HCT116 (cell line): ENCODE measurements at regions not wholly inside any gene's neighbourhood (a gene's known extent, or its start where the extent isn't known, plus 50 kb on each side); places are given as distances from the start of the nearest gene placed in this dataset.

ENCODE experiments used
- ELF1 ChIP-seq: IDR thresholded peaks from 2 replicates; pipeline ENCODE4 v1.6.1; 2012; ENCODE audit warnings: low read depth, borderline replicate concordance
- MAX ChIP-seq: IDR thresholded peaks from 2 replicates; pipeline ENCODE4 v1.6.1; 2012
- YY1 ChIP-seq: IDR thresholded peaks from 2 replicates; pipeline ENCODE4 v1.6.1; 2011; ENCODE audit warnings: low read length, low read depth, moderate library complexity, mild to moderate bottlenecking; ENCODE audit not compliant: insufficient replicate concordance; ENCODE audit errors: extremely low read depth
- TF ChIP-seq, protein P1 (sequence below), 3 experiments: fragments of 200-600 bp in 1 of 3; sonication (generic) in 1 of 3; IDR thresholded peaks in 2 of 3; conservative IDR thresholded peaks in 1 of 3; 2 replicates each; pipeline ENCODE4 v1.5.1; 2012 to 2017; ENCODE audit warnings: low read depth in 2 of 3, low read length in 2 of 3, antibody characterized with exemption in 1 of 3, borderline replicate concordance in 1 of 3, control low read depth in 1 of 3, mild to moderate bottlenecking in 1 of 3, mixed read lengths in 1 of 3, mixed run types in 1 of 3, moderate library complexity in 1 of 3; ENCODE audit not compliant: insufficient read depth in 1 of 3

- TF ChIP-seq, protein P1, sequence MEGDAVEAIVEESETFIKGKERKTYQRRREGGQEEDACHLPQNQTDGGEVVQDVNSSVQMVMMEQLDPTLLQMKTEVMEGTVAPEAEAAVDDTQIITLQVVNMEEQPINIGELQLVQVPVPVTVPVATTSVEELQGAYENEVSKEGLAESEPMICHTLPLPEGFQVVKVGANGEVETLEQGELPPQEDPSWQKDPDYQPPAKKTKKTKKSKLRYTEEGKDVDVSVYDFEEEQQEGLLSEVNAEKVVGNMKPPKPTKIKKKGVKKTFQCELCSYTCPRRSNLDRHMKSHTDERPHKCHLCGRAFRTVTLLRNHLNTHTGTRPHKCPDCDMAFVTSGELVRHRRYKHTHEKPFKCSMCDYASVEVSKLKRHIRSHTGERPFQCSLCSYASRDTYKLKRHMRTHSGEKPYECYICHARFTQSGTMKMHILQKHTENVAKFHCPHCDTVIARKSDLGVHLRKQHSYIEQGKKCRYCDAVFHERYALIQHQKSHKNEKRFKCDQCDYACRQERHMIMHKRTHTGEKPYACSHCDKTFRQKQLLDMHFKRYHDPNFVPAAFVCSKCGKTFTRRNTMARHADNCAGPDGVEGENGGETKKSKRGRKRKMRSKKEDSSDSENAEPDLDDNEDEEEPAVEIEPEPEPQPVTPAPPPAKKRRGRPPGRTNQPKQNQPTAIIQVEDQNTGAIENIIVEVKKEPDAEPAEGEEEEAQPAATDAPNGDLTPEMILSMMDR (IDR thresholded peaks at IDR 0.05 in 2 of 3, conservative IDR thresholded peaks at IDR 0.05 in 1 of 3; ENCODE audit: borderline replicate concordance in 1 of 3, insufficient read depth in 1 of 3, low read depth in 2 of 3, low read length in 2 of 3), result no peak
- TF ChIP-seq YY1, result no peak
- no peak for TF ChIP-seq MAX
- no peak for TF ChIP-seq ELF1
These were observed 330.4 kb upstream of the DEPDC1 start for GRCh38 chr1:68827261-68827660.
